ENCODE measurements at regions not wholly inside any gene's neighbourhood (a gene's known extent, or its start where the extent isn't known, plus 50 kb on each side); places are given as distances from the start of the nearest gene placed in this dataset.

DNA sequence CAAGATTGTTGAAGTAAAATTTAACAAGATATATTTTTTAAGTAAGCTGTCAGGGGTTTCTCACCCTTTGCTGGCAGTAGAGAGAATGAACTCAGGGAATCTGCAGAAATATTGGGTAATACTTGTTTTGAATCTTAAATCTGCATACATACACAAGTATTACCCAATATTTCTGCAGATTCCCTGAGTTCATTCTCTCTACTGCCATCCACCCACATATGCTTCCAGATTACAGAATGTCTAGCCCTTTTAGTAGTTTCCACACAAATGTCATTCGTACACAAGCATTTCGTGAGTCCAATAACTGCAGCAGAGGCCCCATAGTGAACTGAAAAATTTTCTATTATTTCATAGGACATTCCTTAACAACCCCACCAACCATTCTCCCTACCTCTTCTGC, 69.6 kb upstream of the TNFRSF21 start:
- Histone ChIP-seq H3K9me3 (ENCODE audit: control insufficient read depth in 3 of 3, low read length in 3 of 3) (peaks cover 0 to 2% (median 0%) of the 10 kb centered on the region in 3 donors), H3K27me3 (ENCODE audit: control insufficient read depth in 3 of 3, insufficient read depth in 3 of 3, low read length in 3 of 3) (no peaks in the 10 kb centered on the region), H3K27ac (ENCODE audit: low read depth, low read length) (no peak overlapping the region), H3K4me1 (ENCODE audit: control insufficient read depth in 3 of 3, insufficient read depth in 3 of 3, low read length in 3 of 3) (no peaks in the 10 kb centered on the region), H3K4me3 (ENCODE audit: low read length in 3 of 3) (no peak overlapping the region), H3K36me3 (ENCODE audit: control insufficient read depth in 3 of 3, insufficient read depth in 3 of 3, low read length in 3 of 3) (no peaks in the 10 kb centered on the region), H3K9ac (ENCODE audit: low read depth in 1 of 3, low read length in 3 of 3) (no peak overlapping the region)

DNA sequence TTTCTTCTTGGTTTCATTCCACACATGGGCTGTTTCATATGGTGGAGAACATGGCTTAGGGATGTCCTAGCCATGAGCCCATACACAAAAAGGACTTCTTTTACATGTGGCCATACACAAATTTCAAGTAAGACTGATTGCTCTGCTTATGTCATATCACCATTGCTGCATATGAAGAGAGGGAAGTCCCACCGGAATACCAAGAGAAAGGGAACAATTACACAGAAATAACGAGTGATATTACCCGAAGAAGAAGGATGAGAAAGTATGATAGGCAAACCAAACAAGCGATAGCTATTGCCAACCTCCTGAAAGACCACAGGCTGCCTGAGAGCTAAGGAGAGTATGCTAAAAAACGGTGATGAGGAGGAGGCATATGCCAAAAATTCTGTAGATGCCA, 70.5 kb upstream of the TNFRSF21 start:
- H3K9me3 ChIP-seq (ENCODE audit: control insufficient read depth in 3 of 3, low read length in 3 of 3) = peaks cover 0 to 2% (median 0%) of the 10 kb centered on the region in 3 donors
- H3K27me3 ChIP-seq (ENCODE audit: control insufficient read depth in 3 of 3, insufficient read depth in 3 of 3, low read length in 3 of 3) = no peaks in the 10 kb centered on the region
- no peak overlapping the region for H3K27ac ChIP-seq (ENCODE audit: low read depth, low read length)
- no peaks in the 10 kb centered on the region for H3K36me3 ChIP-seq (ENCODE audit: control insufficient read depth in 3 of 3, insufficient read depth in 3 of 3, low read length in 3 of 3)
- H3K9ac ChIP-seq (ENCODE audit: low read depth in 1 of 3, low read length in 3 of 3) = no peak overlapping the region
- H3K4me3 ChIP-seq (ENCODE audit: low read length in 3 of 3) = no peak overlapping the region
- no peaks in the 10 kb centered on the region for H3K4me1 ChIP-seq (ENCODE audit: control insufficient read depth in 3 of 3, insufficient read depth in 3 of 3, low read length in 3 of 3)

DNA sequence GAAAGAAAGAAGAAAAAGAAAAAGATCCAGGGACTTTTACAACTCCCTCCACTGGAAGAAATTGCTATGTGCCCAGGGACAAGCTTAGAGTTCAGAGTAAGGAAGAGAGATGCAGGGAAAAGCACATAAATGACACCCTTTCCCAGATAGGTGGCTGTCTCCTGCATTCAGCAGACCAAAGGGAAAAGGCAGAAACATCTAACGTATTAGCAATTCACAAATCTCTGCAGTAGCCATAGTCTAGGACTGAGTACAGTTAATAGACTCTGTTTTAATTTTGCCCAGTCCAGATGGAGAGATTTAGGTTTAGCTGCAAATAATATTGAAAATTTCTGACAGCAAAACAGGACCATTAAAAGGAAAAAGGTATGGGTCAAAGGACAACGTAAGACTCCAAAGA, 71.3 kb upstream of the TNFRSF21 start:
- Histone ChIP-seq H3K27ac (ENCODE audit: low read depth, low read length) (no peak overlapping the region), H3K27me3 (ENCODE audit: control insufficient read depth in 3 of 3, insufficient read depth in 3 of 3, low read length in 3 of 3) (no peaks in the 10 kb centered on the region), H3K4me1 (ENCODE audit: control insufficient read depth in 3 of 3, insufficient read depth in 3 of 3, low read length in 3 of 3) (no peaks in the 10 kb centered on the region), H3K4me3 (ENCODE audit: low read length in 3 of 3) (no peak overlapping the region), H3K9ac (ENCODE audit: low read depth in 1 of 3, low read length in 3 of 3) (no peak overlapping the region), H3K9me3 (ENCODE audit: control insufficient read depth in 3 of 3, low read length in 3 of 3) (peaks cover 0 to 2% (median 0%) of the 10 kb centered on the region in 3 donors), H3K36me3 (ENCODE audit: control insufficient read depth in 3 of 3, insufficient read depth in 3 of 3, low read length in 3 of 3) (no peaks in the 10 kb centered on the region)

DNA sequence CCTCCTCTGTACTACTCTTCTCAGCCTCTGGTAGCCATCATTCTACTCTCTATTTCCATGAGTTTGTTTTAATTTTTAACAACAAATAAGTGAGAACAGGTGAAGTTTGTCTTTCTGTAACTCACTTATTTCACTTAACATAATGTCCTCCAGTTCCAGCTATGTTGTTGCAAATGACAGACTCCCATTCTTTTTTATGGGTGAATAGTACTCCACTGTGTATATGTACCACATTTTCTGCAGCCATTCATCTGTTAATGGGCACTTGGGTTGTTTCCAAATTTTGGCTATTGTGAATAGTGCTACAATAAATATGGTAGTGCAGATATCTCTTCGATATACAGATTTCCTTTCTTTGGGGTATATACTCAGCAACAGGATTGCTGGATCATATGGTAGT, 73.7 kb upstream of the TNFRSF21 start:
- Histone ChIP-seq H3K36me3 (ENCODE audit: control insufficient read depth in 3 of 3, insufficient read depth in 3 of 3, low read length in 3 of 3) (no peaks in the 10 kb centered on the region), H3K4me3 (ENCODE audit: low read length in 3 of 3) (no peak overlapping the region)

DNA sequence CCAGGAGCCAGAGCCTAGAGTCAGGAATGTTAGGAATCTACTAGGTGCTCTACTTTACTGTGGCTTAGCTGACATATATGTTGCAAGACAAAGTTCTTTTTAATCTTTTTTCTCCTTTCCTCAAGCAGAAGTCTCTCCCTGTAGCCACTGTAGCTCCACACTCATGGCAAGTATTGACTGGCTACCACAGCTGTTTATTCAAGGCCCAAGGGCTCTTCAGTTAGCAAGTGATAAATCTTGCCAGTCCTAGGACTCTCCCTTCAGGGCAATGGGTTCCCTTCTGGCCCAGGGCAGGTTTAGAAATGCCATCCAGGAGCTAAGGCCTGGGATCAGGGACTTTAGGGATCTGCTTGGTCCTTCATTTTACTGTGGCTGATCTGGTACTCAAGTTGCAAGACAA, 82.0 kb upstream of the TNFRSF21 start:
- Histone ChIP-seq H3K27ac (ENCODE audit: low read depth, low read length) (no peak overlapping the region), H3K9ac (ENCODE audit: low read depth in 1 of 3, low read length in 3 of 3) (no peak overlapping the region), H3K27me3 (ENCODE audit: control insufficient read depth in 3 of 3, insufficient read depth in 3 of 3, low read length in 3 of 3) (no peaks in the 10 kb centered on the region), H3K9me3 (ENCODE audit: control insufficient read depth in 3 of 3, low read length in 3 of 3) (no peaks in the 10 kb centered on the region), H3K4me3 (ENCODE audit: low read length in 3 of 3) (no peak overlapping the region), H3K4me1 (ENCODE audit: control insufficient read depth in 3 of 3, insufficient read depth in 3 of 3, low read length in 3 of 3) (no peaks in the 10 kb centered on the region), H3K36me3 (ENCODE audit: control insufficient read depth in 3 of 3, insufficient read depth in 3 of 3, low read length in 3 of 3) (no peaks in the 10 kb centered on the region)

More for the DNA sequence above, 73.7 kb upstream of the TNFRSF21 start:
- Histone ChIP-seq H3K9ac (ENCODE audit: low read depth in 1 of 3, low read length in 3 of 3) (no peak overlapping the region), H3K27me3 (ENCODE audit: control insufficient read depth in 3 of 3, insufficient read depth in 3 of 3, low read length in 3 of 3) (no peaks in the 10 kb centered on the region), H3K27ac (ENCODE audit: low read depth, low read length) (no peak overlapping the region), H3K4me1 (ENCODE audit: control insufficient read depth in 3 of 3, insufficient read depth in 3 of 3, low read length in 3 of 3) (no peaks in the 10 kb centered on the region), H3K9me3 (ENCODE audit: control insufficient read depth in 3 of 3, low read length in 3 of 3) (peaks cover 0 to 2% (median 0%) of the 10 kb centered on the region in 3 donors)

DNA sequence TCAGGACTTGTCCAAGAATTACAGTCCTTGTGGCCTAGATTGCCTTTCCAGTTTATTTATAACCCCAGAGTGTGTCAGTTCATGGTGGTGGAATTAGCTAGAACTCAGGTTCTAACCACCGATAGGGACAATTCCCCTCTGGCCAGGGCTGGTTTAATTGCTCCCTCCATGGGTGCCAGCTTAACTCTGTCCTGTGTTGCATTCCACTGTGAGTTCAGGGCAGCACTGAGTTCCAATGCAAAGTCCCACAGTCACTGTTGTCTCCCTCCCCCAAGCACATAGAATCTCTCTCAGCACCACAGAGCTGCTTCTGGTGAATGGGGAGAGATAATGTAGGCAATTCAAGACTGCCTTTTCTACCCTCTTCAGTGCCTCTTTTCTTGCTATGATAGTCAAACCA, 82.5 kb upstream of the TNFRSF21 start:
- Histone ChIP-seq H3K9me3 (ENCODE audit: control insufficient read depth in 3 of 3, low read length in 3 of 3) (no peaks in the 10 kb centered on the region), H3K27me3 (ENCODE audit: control insufficient read depth in 3 of 3, insufficient read depth in 3 of 3, low read length in 3 of 3) (no peaks in the 10 kb centered on the region), H3K4me3 (ENCODE audit: low read length in 3 of 3) (no peak overlapping the region), H3K9ac (ENCODE audit: low read depth in 1 of 3, low read length in 3 of 3) (no peak overlapping the region), H3K4me1 (ENCODE audit: control insufficient read depth in 3 of 3, insufficient read depth in 3 of 3, low read length in 3 of 3) (no peaks in the 10 kb centered on the region), H3K27ac (ENCODE audit: low read depth, low read length) (no peak overlapping the region), H3K36me3 (ENCODE audit: control insufficient read depth in 3 of 3, insufficient read depth in 3 of 3, low read length in 3 of 3) (no peaks in the 10 kb centered on the region)

DNA sequence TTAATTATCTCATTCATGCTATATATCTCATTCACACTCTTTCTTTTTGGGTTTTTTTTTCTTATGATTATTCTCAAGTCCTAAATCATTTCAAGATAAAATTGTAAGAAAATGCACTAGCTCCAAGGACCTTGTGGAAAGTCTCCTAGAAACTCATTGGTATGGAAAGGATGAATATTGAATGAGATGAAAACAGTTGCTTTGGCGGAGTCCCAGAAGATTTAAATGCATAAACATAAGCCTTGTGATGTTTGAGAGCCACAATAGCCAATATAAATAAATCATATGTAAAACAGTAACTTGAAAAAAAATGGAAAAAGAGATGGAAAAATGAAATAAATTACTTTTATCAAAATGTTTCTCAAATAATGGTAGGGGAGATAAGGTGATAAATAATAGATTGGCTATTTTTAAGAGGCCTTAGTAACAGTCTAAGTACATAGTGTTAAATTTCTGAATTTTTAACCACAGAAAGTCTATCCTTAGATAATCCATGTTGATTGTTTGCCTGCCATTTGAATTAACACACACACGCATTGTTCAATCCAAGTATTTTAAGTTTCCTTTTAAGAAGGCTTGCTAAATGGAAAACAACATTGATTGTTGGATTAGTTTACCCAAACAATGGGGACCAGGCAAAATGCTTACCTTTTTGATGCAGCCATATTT, 81.1 kb upstream of the CD2AP start:
- Histone ChIP-seq H3K9ac (ENCODE audit: low read depth in 1 of 3, low read length in 3 of 3) (no peak overlapping the region), H3K27me3 (ENCODE audit: control insufficient read depth in 3 of 3, insufficient read depth in 3 of 3, low read length in 3 of 3) (no peaks in the 10 kb centered on the region), H3K27ac (ENCODE audit: low read depth, low read length) (no peak overlapping the region), H3K4me3 (ENCODE audit: low read length in 3 of 3) (no peak overlapping the region), H3K36me3 (ENCODE audit: control insufficient read depth in 3 of 3, insufficient read depth in 3 of 3, low read length in 3 of 3) (no peaks in the 10 kb centered on the region), H3K4me1 (ENCODE audit: control insufficient read depth in 3 of 3, insufficient read depth in 3 of 3, low read length in 3 of 3) (no peaks in the 10 kb centered on the region), H3K9me3 (ENCODE audit: control insufficient read depth in 3 of 3, low read length in 3 of 3) (no peaks in the 10 kb centered on the region)

DNA sequence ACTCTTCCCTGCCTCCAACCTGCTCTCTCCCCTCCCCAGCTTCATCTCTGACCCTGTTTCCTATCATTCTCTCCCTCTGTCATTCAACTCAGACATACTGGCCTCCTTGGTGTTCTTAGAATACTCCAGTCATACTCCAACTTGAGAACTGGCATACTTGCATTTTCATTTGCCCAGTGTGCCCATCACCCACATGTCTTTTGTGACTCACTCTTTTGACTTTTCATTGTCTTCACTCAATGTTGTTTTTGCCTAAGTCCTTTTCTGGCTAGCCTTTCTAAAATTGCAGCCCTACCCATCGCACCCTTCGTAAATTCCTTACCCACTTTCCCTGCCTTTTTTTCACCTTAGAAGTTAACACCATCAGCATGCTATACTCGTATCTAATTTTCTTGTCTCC, 77.0 kb upstream of the CD2AP start:
- H3K27ac ChIP-seq (ENCODE audit: low read depth, low read length) = no peak overlapping the region
- H3K9ac ChIP-seq (ENCODE audit: low read depth in 1 of 3, low read length in 3 of 3) = no peak overlapping the region
- H3K27me3 ChIP-seq (ENCODE audit: control insufficient read depth in 3 of 3, insufficient read depth in 3 of 3, low read length in 3 of 3) = no peaks in the 10 kb centered on the region
- no peaks in the 10 kb centered on the region for H3K36me3 ChIP-seq (ENCODE audit: control insufficient read depth in 3 of 3, insufficient read depth in 3 of 3, low read length in 3 of 3)
- H3K4me3 ChIP-seq (ENCODE audit: low read length in 3 of 3) = no peak overlapping the region
- H3K9me3 ChIP-seq (ENCODE audit: control insufficient read depth in 3 of 3, low read length in 3 of 3) = no peaks in the 10 kb centered on the region
- no peaks in the 10 kb centered on the region for H3K4me1 ChIP-seq (ENCODE audit: control insufficient read depth in 3 of 3, insufficient read depth in 3 of 3, low read length in 3 of 3)

DNA sequence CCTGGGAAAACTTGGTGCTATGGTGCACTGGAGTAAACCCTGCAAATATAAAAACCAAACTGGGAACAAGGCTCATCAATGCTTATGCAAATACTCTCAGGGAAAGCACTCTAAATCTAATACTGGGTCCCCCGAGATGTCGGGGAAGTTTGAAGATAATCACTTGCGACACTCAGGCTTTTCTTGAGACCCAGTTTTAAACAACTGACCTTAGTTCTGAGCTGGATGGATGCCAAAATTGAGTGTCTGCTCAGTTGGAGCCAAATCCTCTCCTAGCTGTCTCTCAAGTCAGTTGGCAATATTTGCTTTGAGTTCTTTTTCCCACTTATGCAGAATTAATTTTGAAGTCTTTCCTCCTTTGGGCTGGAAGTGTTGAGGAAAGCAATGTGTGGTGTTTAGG, 75.5 kb upstream of the CD2AP start:
- Histone ChIP-seq H3K27me3 (ENCODE audit: control insufficient read depth in 3 of 3, insufficient read depth in 3 of 3, low read length in 3 of 3) (no peaks in the 10 kb centered on the region), H3K36me3 (ENCODE audit: control insufficient read depth in 3 of 3, insufficient read depth in 3 of 3, low read length in 3 of 3) (no peaks in the 10 kb centered on the region), H3K9ac (ENCODE audit: low read depth in 1 of 3, low read length in 3 of 3) (no peak overlapping the region), H3K4me3 (ENCODE audit: low read length in 3 of 3) (no peak overlapping the region), H3K27ac (ENCODE audit: low read depth, low read length) (no peak overlapping the region), H3K4me1 (ENCODE audit: control insufficient read depth in 3 of 3, insufficient read depth in 3 of 3, low read length in 3 of 3) (no peaks in the 10 kb centered on the region), H3K9me3 (ENCODE audit: control insufficient read depth in 3 of 3, low read length in 3 of 3) (no peaks in the 10 kb centered on the region)

DNA sequence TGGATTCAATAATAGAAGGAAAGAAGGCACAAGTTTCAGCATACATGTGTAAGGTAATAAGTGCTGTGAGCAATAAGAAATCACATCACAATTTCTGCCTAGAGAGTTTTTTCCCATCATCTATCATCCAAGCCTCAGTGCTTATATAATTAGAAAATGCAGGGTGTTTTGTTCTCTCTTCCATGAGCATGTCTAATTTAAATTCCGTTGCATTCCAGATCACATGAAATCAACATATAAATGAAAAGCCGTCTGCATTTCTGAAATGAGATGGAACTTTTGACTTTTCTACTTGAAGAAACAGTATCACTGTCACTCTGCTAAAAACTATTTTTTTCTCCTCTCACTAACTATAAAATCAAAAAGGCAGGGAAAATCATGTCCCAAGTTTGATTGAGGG, 74.5 kb upstream of the CD2AP start:
- no peaks in the 10 kb centered on the region for H3K27me3 ChIP-seq (ENCODE audit: control insufficient read depth in 3 of 3, insufficient read depth in 3 of 3, low read length in 3 of 3)

More for the DNA sequence above, 74.5 kb upstream of the CD2AP start:
- H3K4me1 ChIP-seq (ENCODE audit: control insufficient read depth in 3 of 3, insufficient read depth in 3 of 3, low read length in 3 of 3) = no peaks in the 10 kb centered on the region
- no peaks in the 10 kb centered on the region for H3K36me3 ChIP-seq (ENCODE audit: control insufficient read depth in 3 of 3, insufficient read depth in 3 of 3, low read length in 3 of 3)
- no peak overlapping the region for H3K4me3 ChIP-seq (ENCODE audit: low read length in 3 of 3)
- no peaks in the 10 kb centered on the region for H3K9me3 ChIP-seq (ENCODE audit: control insufficient read depth in 3 of 3, low read length in 3 of 3)
- H3K9ac ChIP-seq (ENCODE audit: low read depth in 1 of 3, low read length in 3 of 3) = no peak overlapping the region
- H3K27ac ChIP-seq (ENCODE audit: low read depth, low read length) = no peak overlapping the region
